PC-3 (cell line): ENCODE measurements at regions not wholly inside any gene's neighbourhood (a gene's known extent, or its start where the extent isn't known, plus 50 kb on each side); places are given as distances from the start of the nearest gene placed in this dataset.
A peak's percentile ranks its signal among the peaks of the same experiment; 100 is the strongest.

Experiments
- ATAC-seq: fragments of 200-7000 bp; cut with Tn5 transposase; 2 replicates; pipeline ENCODE4 v1.9.1; 2020; ENCODE audit warnings: mild to moderate bottlenecking, moderate library complexity
- BruUV-seq: library from RNA; stranded (reverse); fragments of 400-500 nt; replicated peaks from 2 replicates; lab custom pipeline; 2021; lab: Mats Ljungman, UMichigan
- CTCF ChIA-PET: fragments of 300-600 bp; sonication (Branson Sonifier 250); formaldehyde crosslinking; loops from one replicate; lab custom pipeline; 2022; ENCODE audit warnings: antibody characterized with exemption; lab: Charles Lee
- POLR2A ChIA-PET: fragments of 300-600 bp; sonication (Branson Sonifier 250); formaldehyde crosslinking; loops from one replicate; lab custom pipeline; 2022; ENCODE audit warnings: antibody characterized with exemption; ENCODE audit not compliant: unreplicated experiment; lab: Charles Lee
- DNase-seq: peaks from one replicate; pipeline ENCODE4 v3.0.0-alpha.2; 2015
- H2AFZ ChIP-seq: fragments of 300-600 bp; sonication (generic); 2 replicates; pipeline ENCODE4 v1.6.0; 2016; ENCODE audit warnings: antibody characterized with exemption, low read length
- H3F3A ChIP-seq: fragments of 300-600 bp; sonication (generic); one replicate; pipeline ENCODE4 v1.6.0; 2017; ENCODE audit warnings: antibody characterized with exemption, low read length, control low read depth, mild to moderate bottlenecking; ENCODE audit not compliant: unreplicated experiment
- H3K27ac ChIP-seq: fragments of 300-600 bp; sonication (generic); 2 replicates; pipeline ENCODE4 v1.5.1; 2016; ENCODE audit warnings: mild to moderate bottlenecking, low read length
- H3K27me3 ChIP-seq: fragments of 300-600 bp; sonication (generic); 2 replicates; pipeline ENCODE4 v1.6.1; 2016; ENCODE audit warnings: low read length, mixed read lengths
- H3K36me3 ChIP-seq: fragments of 300-600 bp; sonication (generic); 2 replicates; pipeline ENCODE4 v1.6.1; 2016; ENCODE audit warnings: low read depth, mixed run types, low read length, mixed read lengths
- H3K4me1 ChIP-seq: fragments of 300-600 bp; sonication (generic); 2 replicates; pipeline ENCODE4 v1.5.1; 2016; ENCODE audit warnings: low read length; ENCODE audit not compliant: insufficient read depth
- H3K4me2 ChIP-seq: fragments of 300-600 bp; sonication (generic); 2 replicates; pipeline ENCODE4 v1.6.0; 2016; ENCODE audit warnings: low read length
- H3K4me3 ChIP-seq: fragments of 300-600 bp; sonication (generic); 2 replicates; pipeline ENCODE4 v1.5.1; 2016; ENCODE audit warnings: mild to moderate bottlenecking, low read length, mixed read lengths
- H3K79me2 ChIP-seq: fragments of 300-600 bp; sonication (generic); 2 replicates; pipeline ENCODE4 v1.6.1; 2017; ENCODE audit warnings: low read length, mixed read lengths
- H3K9ac ChIP-seq: fragments of 300-600 bp; sonication (generic); 2 replicates; pipeline ENCODE4 v1.6.0; 2016; ENCODE audit warnings: mild to moderate bottlenecking, low read length
- H3K9me2 ChIP-seq: fragments of 300-600 bp; sonication (generic); replicated peaks from 2 replicates; pipeline ENCODE4 v1.6.1; 2016; ENCODE audit warnings: mixed run types, low read length, mixed read lengths
- H3K9me3 ChIP-seq: fragments of 300-600 bp; sonication (generic); 2 replicates; pipeline ENCODE4 v1.6.1; 2016; ENCODE audit warnings: low read length, mixed read lengths
- H4K20me1 ChIP-seq: fragments of 300-600 bp; sonication (generic); 2 replicates; pipeline ENCODE4 v1.6.1; 2016; ENCODE audit warnings: low read length, mixed read lengths
- EZH2 ChIP-seq: fragments of 300-600 bp; sonication (generic); IDR thresholded peaks from one replicate; pipeline ENCODE4 v1.6.1; 2017; ENCODE audit warnings: antibody characterized with exemption, mild to moderate bottlenecking, low read length; ENCODE audit not compliant: unreplicated experiment
- EZH2phosphoT487 ChIP-seq: fragments of 300-600 bp; sonication (generic); IDR thresholded peaks from 2 replicates; pipeline ENCODE4 v1.6.1; 2018; ENCODE audit warnings: mild to moderate bottlenecking, antibody characterized with exemption, low read length, borderline replicate concordance
- intact Hi-C: fragments of 100-400 bp; cut with micrococcal nuclease; formaldehyde crosslinking; loops from 2 replicates; pipeline ENCODE4 v1.9.0; 2023
- TF ChIP-seq, protein P1 (sequence below): fragments of 300-600 bp; sonication (generic); conservative IDR thresholded peaks from 2 replicates; pipeline ENCODE4 v1.5.1; 2017; ENCODE audit warnings: antibody characterized with exemption, low read depth, mild to moderate bottlenecking, low read length

GRCh38 chr13:64684108-64684507 lies 2546.0 kb downstream of the PCDH9 start:
- Histone ChIP-seq H3F3A (no peaks in the 10 kb centered on the region), H3K79me2 (no peaks in the 10 kb centered on the region), H3K36me3 (no peaks in the 10 kb centered on the region), H3K4me1 (peaks cover 11% of the 10 kb centered on the region), H3K9ac (no peak overlapping the region), H3K27ac (no peak overlapping the region), H3K4me2 (no peak overlapping the region), H2AFZ (no peak overlapping the region), H3K27me3 (no peaks in the 10 kb centered on the region), H3K9me3 (no peaks in the 10 kb centered on the region), H4K20me1 (no peaks in the 10 kb centered on the region), H3K4me3 (no peak overlapping the region), H3K9me2 (no peaks in the 10 kb centered on the region)
- no TSS peak for BruUV-seq
- DNase-seq (no peak), ATAC-seq (no peak)
- intact Hi-C loops: no loop called here
- POLR2A ChIA-PET: no interaction called here
- TF ChIP-seq EZH2phosphoT487 (no peak), EZH2 (no peak)
- TF ChIP-seq, protein P1, sequence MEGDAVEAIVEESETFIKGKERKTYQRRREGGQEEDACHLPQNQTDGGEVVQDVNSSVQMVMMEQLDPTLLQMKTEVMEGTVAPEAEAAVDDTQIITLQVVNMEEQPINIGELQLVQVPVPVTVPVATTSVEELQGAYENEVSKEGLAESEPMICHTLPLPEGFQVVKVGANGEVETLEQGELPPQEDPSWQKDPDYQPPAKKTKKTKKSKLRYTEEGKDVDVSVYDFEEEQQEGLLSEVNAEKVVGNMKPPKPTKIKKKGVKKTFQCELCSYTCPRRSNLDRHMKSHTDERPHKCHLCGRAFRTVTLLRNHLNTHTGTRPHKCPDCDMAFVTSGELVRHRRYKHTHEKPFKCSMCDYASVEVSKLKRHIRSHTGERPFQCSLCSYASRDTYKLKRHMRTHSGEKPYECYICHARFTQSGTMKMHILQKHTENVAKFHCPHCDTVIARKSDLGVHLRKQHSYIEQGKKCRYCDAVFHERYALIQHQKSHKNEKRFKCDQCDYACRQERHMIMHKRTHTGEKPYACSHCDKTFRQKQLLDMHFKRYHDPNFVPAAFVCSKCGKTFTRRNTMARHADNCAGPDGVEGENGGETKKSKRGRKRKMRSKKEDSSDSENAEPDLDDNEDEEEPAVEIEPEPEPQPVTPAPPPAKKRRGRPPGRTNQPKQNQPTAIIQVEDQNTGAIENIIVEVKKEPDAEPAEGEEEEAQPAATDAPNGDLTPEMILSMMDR: no peak
- CTCF ChIA-PET: no interaction called here

DNA sequence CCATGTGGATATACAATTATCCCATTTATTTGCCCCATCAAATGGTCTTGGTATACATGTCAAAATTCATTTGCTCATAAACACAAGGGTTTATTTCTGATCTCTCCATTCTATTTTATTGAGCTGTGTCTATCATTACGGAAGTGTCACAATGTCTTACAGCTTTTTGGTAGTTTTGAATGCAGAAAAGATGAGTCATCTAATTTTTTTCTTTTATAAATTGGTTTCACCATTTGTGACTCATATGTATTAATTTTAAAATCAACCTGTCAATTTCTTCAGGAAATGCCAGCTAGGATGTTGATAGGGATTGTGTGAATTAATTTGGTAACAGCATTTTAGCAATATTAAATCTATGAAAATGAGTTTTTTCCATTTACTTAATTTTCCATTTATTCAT lies 2549.4 kb downstream of the PCDH9 start:
- Histone ChIP-seq H3K36me3 (no peaks in the 10 kb centered on the region), H2AFZ (no peak overlapping the region), H3K4me1 (peaks cover 4% of the 10 kb centered on the region), H3K27me3 (no peaks in the 10 kb centered on the region), H3K27ac (no peak overlapping the region), H4K20me1 (no peaks in the 10 kb centered on the region), H3F3A (no peaks in the 10 kb centered on the region), H3K9ac (no peak overlapping the region), H3K9me2 (no peaks in the 10 kb centered on the region), H3K4me2 (no peak overlapping the region), H3K9me3 (no peaks in the 10 kb centered on the region), H3K4me3 (no peak overlapping the region), H3K79me2 (no peaks in the 10 kb centered on the region)
- BruUV-seq: no TSS peak
- ATAC-seq (no peak), DNase-seq (no peak)
- intact Hi-C loops: no loop called here
- ChIA-PET POLR2A (no interaction called here), CTCF (interaction anchor here (0.6 kb wide), 1 partner anchor 1252 kb away, joined by 3 read pairs; no protein-coding TSS in a partner anchor)
- TF ChIP-seq, protein P1: no peak
- TF ChIP-seq EZH2 (no peak), EZH2phosphoT487 (no peak)

GRCh38 chr13:64675255-64675892 lies 2554.8 kb downstream of the PCDH9 start:
- peak overlapping the region; percentile 54 for H2AFZ ChIP-seq
- no peak overlapping the region for H3K9ac ChIP-seq
- peak; percentile 76 for DNase-seq
- TF ChIP-seq EZH2 (no peak), EZH2phosphoT487 (no peak)
- TF ChIP-seq, protein P1: no peak
- peaks cover 22% of the 10 kb centered on the region for H3K4me1 ChIP-seq
- no TSS peak for BruUV-seq
- no peaks in the 10 kb centered on the region for H3K9me2 ChIP-seq
- H3K27ac ChIP-seq: peak overlapping the region; percentile 38
- peak overlapping the region; percentile 75 for H3K4me2 ChIP-seq
- peak; percentile 90 for ATAC-seq
- no peaks in the 10 kb centered on the region for H3K9me3 ChIP-seq
- no peaks in the 10 kb centered on the region for H3K79me2 ChIP-seq
- CTCF ChIA-PET: no interaction called here
- H3K27me3 ChIP-seq: no peaks in the 10 kb centered on the region
- peak overlapping the region; percentile 46; the same call in 1 of the 2 replicates for H3K4me3 ChIP-seq
- POLR2A ChIA-PET: no interaction called here
- intact Hi-C loops: no loop called here
- H4K20me1 ChIP-seq: no peaks in the 10 kb centered on the region
- H3K36me3 ChIP-seq: no peaks in the 10 kb centered on the region
- H3F3A ChIP-seq: no peaks in the 10 kb centered on the region
